ENCODE measurements at regions not wholly inside any gene's neighbourhood (a gene's known extent, or its start where the extent isn't known, plus 50 kb on each side); places are given as distances from the start of the nearest gene placed in this dataset.
"Not testable (repeated sequence)": the region's sequence is repeated elsewhere in the genome, so short reads cannot be mapped to it uniquely, and the experiment has no call there.

- DNase-seq (ENCODE audit: low read depth in 4 of 4, low spot score in 2 of 4), result no peak
Observed at GRCh38 chr6:50959081-50959641, 140.5 kb downstream of the TFAP2B start.

- no peak for DNase-seq (ENCODE audit: low read depth in 4 of 4, low spot score in 2 of 4)
Observed at GRCh38 chr6:50961611-50962010, 142.9 kb downstream of the TFAP2B start.

- DNase-seq (ENCODE audit: low read depth in 4 of 4, low spot score in 2 of 4), result no peak
Observed at GRCh38 chr6:50962213-50962759, 143.6 kb downstream of the TFAP2B start.

- no peak for DNase-seq (ENCODE audit: low read depth in 4 of 4, low spot score in 2 of 4)
Observed at GRCh38 chr6:50963952-50964351, 145.3 kb downstream of the TFAP2B start.

GRCh38 chr6:50965495-50965894, 146.8 kb downstream of the TFAP2B start:
- no peak for DNase-seq (ENCODE audit: low read depth in 4 of 4, low spot score in 2 of 4)

GRCh38 chr6:50966532-50966931, 147.9 kb downstream of the TFAP2B start:
- DNase-seq (ENCODE audit: low read depth in 4 of 4, low spot score in 2 of 4), result no peak

GRCh38 chr6:50966986-50967385, 148.3 kb downstream of the TFAP2B start:
- no peak for DNase-seq (ENCODE audit: low read depth in 4 of 4, low spot score in 2 of 4)

GRCh38 chr6:50968246-50968645, 149.6 kb downstream of the TFAP2B start:
- not testable (repeated sequence) for DNase-seq (ENCODE audit: low read depth in 4 of 4, low spot score in 2 of 4)

- no peak for DNase-seq (ENCODE audit: low read depth in 4 of 4, low spot score in 2 of 4)
Observed at GRCh38 chr6:50970908-50971307, 152.2 kb downstream of the TFAP2B start.

- DNase-seq (ENCODE audit: low read depth in 4 of 4, low spot score in 2 of 4), result no peak
Observed at GRCh38 chr6:50973464-50973863, 154.8 kb downstream of the TFAP2B start.

GRCh38 chr6:50974319-50974718, 155.6 kb downstream of the TFAP2B start:
- no peak for DNase-seq (ENCODE audit: low read depth in 4 of 4, low spot score in 2 of 4)

GRCh38 chr6:50975216-50975615, 156.5 kb downstream of the TFAP2B start:
- DNase-seq (ENCODE audit: low read depth in 4 of 4, low spot score in 2 of 4), result no peak

GRCh38 chr6:50976907-50977306, 158.2 kb downstream of the TFAP2B start:
- no peak for DNase-seq (ENCODE audit: low read depth in 4 of 4, low spot score in 2 of 4)

GRCh38 chr6:50977796-50978195, 159.1 kb downstream of the TFAP2B start:
- no peak for DNase-seq (ENCODE audit: low read depth in 4 of 4, low spot score in 2 of 4)

GRCh38 chr6:50978380-50979170, 159.9 kb downstream of the TFAP2B start:
- no peak for DNase-seq (ENCODE audit: low read depth in 4 of 4, low spot score in 2 of 4)

GRCh38 chr6:50979171-50979525, 160.5 kb downstream of the TFAP2B start:
- no peak for DNase-seq (ENCODE audit: low read depth in 4 of 4, low spot score in 2 of 4)

GRCh38 chr6:50984135-50984534, 165.5 kb downstream of the TFAP2B start:
- no peak for DNase-seq (ENCODE audit: low read depth in 4 of 4, low spot score in 2 of 4)

- DNase-seq (ENCODE audit: low read depth in 4 of 4, low spot score in 2 of 4), result no peak
Observed at GRCh38 chr6:50986319-50986718, 167.6 kb downstream of the TFAP2B start.

GRCh38 chr6:50989123-50989522, 170.5 kb downstream of the TFAP2B start:
- DNase-seq (ENCODE audit: low read depth in 4 of 4, low spot score in 2 of 4), result no peak

GRCh38 chr6:50990750-50991446, 172.2 kb downstream of the TFAP2B start:
- DNase-seq (ENCODE audit: low read depth in 4 of 4, low spot score in 2 of 4), result no peak

- no peak for DNase-seq (ENCODE audit: low read depth in 4 of 4, low spot score in 2 of 4)
Observed at GRCh38 chr6:50992232-50992631, 173.6 kb downstream of the TFAP2B start.

All from left renal cortex interstitium (tissue), 4 donors.